H4 (cell line): ENCODE measurements at regions not wholly inside any gene's neighbourhood (a gene's known extent, or its start where the extent isn't known, plus 50 kb on each side); places are given as distances from the start of the nearest gene placed in this dataset.
"Not testable (repeated sequence)": the region's sequence is repeated elsewhere in the genome, so short reads cannot be mapped to it uniquely, and the experiment has no call there.

ENCODE experiments used
- DNase-seq: peaks from one replicate; pipeline ENCODE4 v3.0.0-alpha.2; 2015; ENCODE audit warnings: low spot score

GRCh38 chr7:81138870-81139269, 220.0 kb upstream of the SEMA3C start:
- DNase-seq, result no peak

- DNase-seq, result no peak
These were observed 216.5 kb upstream of the SEMA3C start for GRCh38 chr7:81135324-81135723.

- DNase-seq, result no peak
These were observed 209.2 kb upstream of the SEMA3C start for GRCh38 chr7:81128011-81128410.

GRCh38 chr7:81120803-81121202, 202.0 kb upstream of the SEMA3C start:
- DNase-seq, result no peak

- no peak for DNase-seq
These were observed 201.3 kb upstream of the SEMA3C start for GRCh38 chr7:81120111-81120510.

- no peak for DNase-seq
These were observed 195.8 kb upstream of the SEMA3C start for GRCh38 chr7:81114633-81115032.

GRCh38 chr7:81112731-81113130, 193.9 kb upstream of the SEMA3C start:
- no peak for DNase-seq

- peak; percentile 84 for DNase-seq
These were observed 193.1 kb upstream of the SEMA3C start for GRCh38 chr7:81111781-81112540.

- peak; percentile 83 for DNase-seq
These were observed 192.5 kb upstream of the SEMA3C start for GRCh38 chr7:81111358-81111757.

GRCh38 chr7:81110673-81111072, 191.8 kb upstream of the SEMA3C start:
- DNase-seq, result no peak

GRCh38 chr7:81098213-81098612, 179.4 kb upstream of the SEMA3C start:
- DNase-seq, result no peak

- DNase-seq, result no peak
These were observed 176.1 kb upstream of the SEMA3C start for GRCh38 chr7:81094952-81095351.

GRCh38 chr7:81081616-81082015, 162.8 kb upstream of the SEMA3C start:
- DNase-seq, result no peak

GRCh38 chr7:81080553-81080952, 161.7 kb upstream of the SEMA3C start:
- no peak for DNase-seq

- DNase-seq, result no peak
These were observed 160.9 kb upstream of the SEMA3C start for GRCh38 chr7:81079746-81080145.

- DNase-seq, result no peak
These were observed 156.3 kb upstream of the SEMA3C start for GRCh38 chr7:81075150-81075549.

GRCh38 chr7:81074406-81074805, 155.6 kb upstream of the SEMA3C start:
- DNase-seq, result no peak

- DNase-seq, result no peak
These were observed 155.0 kb upstream of the SEMA3C start for GRCh38 chr7:81073931-81074251.

GRCh38 chr7:81070956-81071355, 152.1 kb upstream of the SEMA3C start:
- no peak for DNase-seq

GRCh38 chr7:81066797-81067196, 147.9 kb upstream of the SEMA3C start:
- no peak for DNase-seq

GRCh38 chr7:81064426-81064825, 145.6 kb upstream of the SEMA3C start:
- no peak for DNase-seq

GRCh38 chr7:81062755-81063154, 143.9 kb upstream of the SEMA3C start:
- no peak for DNase-seq

GRCh38 chr7:81057469-81057868, 138.6 kb upstream of the SEMA3C start:
- DNase-seq, result not testable (repeated sequence)

GRCh38 chr7:81053623-81054022, 134.8 kb upstream of the SEMA3C start:
- no peak for DNase-seq
